Parathyroid adenoma (tissue), 2 donors: ENCODE measurements at regions not wholly inside any gene's neighbourhood (a gene's known extent, or its start where the extent isn't known, plus 50 kb on each side); places are given as distances from the start of the nearest gene placed in this dataset.

Source experiments
- H2AFZ ChIP-seq: fragments of 300-600 bp; sonication (generic); one replicate; pipeline ENCODE4 v1.7.0; 2017; ENCODE audit warnings: antibody characterized with exemption, mild to moderate bottlenecking
- H3K27ac ChIP-seq: fragments of 300-600 bp; sonication (generic); one replicate; pipeline ENCODE4 v1.7.0; 2017
- H3K27me3 ChIP-seq: fragments of 300-600 bp; sonication (generic); one replicate; pipeline ENCODE4 v1.7.0; 2017; ENCODE audit warnings: low read length; ENCODE audit not compliant: control insufficient read depth, insufficient read depth
- H3K36me3 ChIP-seq: fragments of 300-600 bp; sonication (generic); one replicate; pipeline ENCODE4 v1.7.0; 2017; ENCODE audit warnings: low read length; ENCODE audit not compliant: control insufficient read depth, insufficient read depth
- H3K4me1 ChIP-seq: fragments of 300-600 bp; sonication (generic); one replicate; pipeline ENCODE4 v1.7.0; 2017; ENCODE audit warnings: control low read depth
- H3K4me2 ChIP-seq: fragments of 300-600 bp; sonication (generic); one replicate; pipeline ENCODE4 v1.7.0; 2017; ENCODE audit warnings: low read length
- H3K4me3 ChIP-seq: fragments of 300-600 bp; sonication (generic); one replicate; pipeline ENCODE4 v1.7.0; 2017; ENCODE audit warnings: low read depth, low read length
- H3K79me2 ChIP-seq: fragments of 300-600 bp; sonication (generic); one replicate; pipeline ENCODE4 v1.7.0; 2017; ENCODE audit warnings: control low read depth
- H3K9ac ChIP-seq: fragments of 300-600 bp; sonication (generic); one replicate; pipeline ENCODE4 v1.7.0; 2017; ENCODE audit warnings: mild to moderate bottlenecking
- H3K9me3 ChIP-seq: fragments of 300-600 bp; sonication (generic); one replicate; pipeline ENCODE4 v1.7.0; 2017; ENCODE audit warnings: low read length; ENCODE audit not compliant: control insufficient read depth
- TF ChIP-seq, protein P1 (sequence below): fragments of 300-600 bp; sonication (generic); IDR thresholded peaks from one replicate; pipeline ENCODE4 v1.7.0; 2017; ENCODE audit warnings: antibody characterized with exemption, mild to moderate bottlenecking
- donor health status: primary hyperparathyroidism.

DNA sequence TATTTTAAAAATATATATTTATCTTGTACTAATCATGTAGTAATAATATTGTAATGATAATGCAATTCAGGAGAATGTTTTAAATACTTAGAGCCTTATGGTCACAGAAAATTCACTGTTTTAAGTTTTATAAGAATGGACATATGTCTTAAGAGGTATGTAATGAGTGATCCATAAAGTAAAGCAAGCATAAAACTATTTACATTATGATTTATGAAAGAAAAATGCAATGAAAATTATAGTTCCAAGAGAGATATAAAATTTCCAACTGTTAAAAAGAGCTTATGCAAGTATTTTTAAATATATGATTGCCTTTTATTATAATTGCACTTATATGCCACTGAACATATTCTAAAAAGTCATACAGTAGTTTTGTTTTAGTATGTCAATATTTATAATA is 157.5 kb upstream of the TARS1 start:
- Histone ChIP-seq H3K36me3 (no peaks in the 10 kb centered on the region), H3K79me2 (no peaks in the 10 kb centered on the region), H3K4me2 (no peak overlapping the region), H3K27ac (no peak overlapping the region), H3K9ac (no peak overlapping the region), H3K9me3 (no peaks in the 10 kb centered on the region), H3K27me3 (no peaks in the 10 kb centered on the region), H3K4me1 (no peaks in the 10 kb centered on the region), H3K4me3 (no peak overlapping the region), H2AFZ (no peak overlapping the region)
- TF ChIP-seq, protein P1, sequence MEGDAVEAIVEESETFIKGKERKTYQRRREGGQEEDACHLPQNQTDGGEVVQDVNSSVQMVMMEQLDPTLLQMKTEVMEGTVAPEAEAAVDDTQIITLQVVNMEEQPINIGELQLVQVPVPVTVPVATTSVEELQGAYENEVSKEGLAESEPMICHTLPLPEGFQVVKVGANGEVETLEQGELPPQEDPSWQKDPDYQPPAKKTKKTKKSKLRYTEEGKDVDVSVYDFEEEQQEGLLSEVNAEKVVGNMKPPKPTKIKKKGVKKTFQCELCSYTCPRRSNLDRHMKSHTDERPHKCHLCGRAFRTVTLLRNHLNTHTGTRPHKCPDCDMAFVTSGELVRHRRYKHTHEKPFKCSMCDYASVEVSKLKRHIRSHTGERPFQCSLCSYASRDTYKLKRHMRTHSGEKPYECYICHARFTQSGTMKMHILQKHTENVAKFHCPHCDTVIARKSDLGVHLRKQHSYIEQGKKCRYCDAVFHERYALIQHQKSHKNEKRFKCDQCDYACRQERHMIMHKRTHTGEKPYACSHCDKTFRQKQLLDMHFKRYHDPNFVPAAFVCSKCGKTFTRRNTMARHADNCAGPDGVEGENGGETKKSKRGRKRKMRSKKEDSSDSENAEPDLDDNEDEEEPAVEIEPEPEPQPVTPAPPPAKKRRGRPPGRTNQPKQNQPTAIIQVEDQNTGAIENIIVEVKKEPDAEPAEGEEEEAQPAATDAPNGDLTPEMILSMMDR, result no peak

DNA sequence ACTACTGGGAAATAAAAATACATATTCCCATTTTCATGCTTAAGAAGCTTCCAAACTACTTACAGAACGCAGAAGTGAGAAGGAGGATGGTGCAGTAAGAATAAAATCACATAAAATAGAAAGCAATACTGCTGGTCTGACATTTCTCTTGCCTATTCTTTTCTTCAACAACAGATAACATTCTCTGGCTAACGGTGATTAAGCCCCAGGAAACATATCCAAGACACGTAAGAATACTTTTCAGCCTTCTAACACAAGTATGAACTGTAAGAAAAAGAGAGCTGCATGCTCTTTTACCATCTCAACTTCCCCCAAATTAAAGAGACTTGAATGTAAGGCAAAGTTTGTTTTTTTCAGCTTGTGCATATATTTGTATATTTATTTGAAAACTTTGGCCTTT is 156.1 kb upstream of the TARS1 start:
- Histone ChIP-seq H3K4me2 (no peak overlapping the region), H3K79me2 (no peaks in the 10 kb centered on the region), H3K36me3 (no peaks in the 10 kb centered on the region), H3K4me3 (no peak overlapping the region), H3K27me3 (no peaks in the 10 kb centered on the region), H3K9me3 (no peaks in the 10 kb centered on the region), H3K27ac (no peak overlapping the region), H3K4me1 (no peaks in the 10 kb centered on the region), H3K9ac (no peak overlapping the region), H2AFZ (no peak overlapping the region)
- TF ChIP-seq, protein P1, result no peak

DNA sequence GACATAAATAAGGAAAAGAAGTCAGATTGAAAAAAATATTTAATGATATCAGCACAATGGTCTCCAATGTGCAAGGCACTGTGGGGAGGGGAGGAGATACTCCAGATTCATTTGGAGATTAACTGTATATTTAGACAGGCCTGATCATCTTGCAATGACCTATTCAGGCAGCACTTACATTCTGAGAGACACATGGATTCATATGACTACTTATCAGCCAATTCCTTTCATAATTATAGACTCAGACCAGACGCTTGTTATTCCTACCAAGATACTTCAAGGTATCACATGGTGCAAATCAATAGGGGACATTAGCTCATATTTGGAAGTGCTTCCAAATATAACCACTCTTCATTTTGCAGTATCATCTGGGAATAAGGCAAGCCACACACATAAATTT is 153.5 kb upstream of the TARS1 start:
- no peak overlapping the region for H3K27ac ChIP-seq
- H3K4me3 ChIP-seq, result no peak overlapping the region
- H3K27me3 ChIP-seq, result no peaks in the 10 kb centered on the region
- no peak overlapping the region for H2AFZ ChIP-seq
- H3K9ac ChIP-seq, result no peak overlapping the region
- H3K36me3 ChIP-seq, result no peaks in the 10 kb centered on the region
- no peaks in the 10 kb centered on the region for H3K4me1 ChIP-seq
- H3K4me2 ChIP-seq, result no peak overlapping the region
- TF ChIP-seq, protein P1, result no peak
- H3K79me2 ChIP-seq, result no peaks in the 10 kb centered on the region
- no peaks in the 10 kb centered on the region for H3K9me3 ChIP-seq

DNA sequence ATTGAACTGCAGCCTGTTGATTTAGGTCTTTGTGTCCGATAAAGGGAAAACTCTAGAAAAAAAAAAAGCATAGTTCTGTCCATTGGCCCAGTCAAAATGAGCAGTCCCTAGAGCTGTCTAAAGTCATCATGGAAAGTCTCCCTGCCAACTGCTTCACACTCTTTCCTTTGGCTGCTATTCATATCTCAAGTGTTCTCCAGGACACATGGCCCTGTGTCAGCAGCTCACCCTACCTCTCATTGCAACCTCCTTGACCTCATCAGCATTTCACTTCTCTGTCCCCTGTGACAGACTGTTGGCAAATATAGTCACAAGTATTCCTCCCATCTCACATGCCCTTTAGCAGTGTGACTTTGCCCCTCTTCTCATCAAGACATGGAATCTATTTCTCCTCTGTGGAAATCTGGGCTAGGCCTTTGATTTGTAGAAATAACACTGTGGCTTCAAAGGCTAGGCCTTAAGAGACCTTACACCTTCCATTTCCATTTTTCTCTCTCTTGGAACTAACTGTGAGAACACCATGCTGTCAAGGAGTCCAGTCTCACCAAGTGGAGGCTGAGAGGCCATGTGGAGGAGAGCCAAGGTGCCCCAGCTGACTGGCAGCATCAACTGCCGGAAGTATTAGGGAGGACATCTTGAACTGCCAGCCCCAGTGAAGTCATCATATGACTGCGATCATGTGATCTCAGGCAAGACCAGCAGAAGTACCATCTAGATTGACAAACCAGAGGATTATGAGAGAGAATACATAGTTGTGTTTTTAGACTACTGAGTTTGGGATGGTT is 149.4 kb upstream of the TARS1 start:
- H3K9me3 ChIP-seq, result no peaks in the 10 kb centered on the region
- no peak overlapping the region for H3K4me3 ChIP-seq
- TF ChIP-seq, protein P1, result no peak
- H3K27me3 ChIP-seq, result no peaks in the 10 kb centered on the region
- H3K36me3 ChIP-seq, result no peaks in the 10 kb centered on the region
- no peak overlapping the region for H3K4me2 ChIP-seq
- H3K4me1 ChIP-seq, result no peaks in the 10 kb centered on the region
- no peaks in the 10 kb centered on the region for H3K79me2 ChIP-seq
- H2AFZ ChIP-seq, result no peak overlapping the region
- H3K27ac ChIP-seq, result no peak overlapping the region
- H3K9ac ChIP-seq, result no peak overlapping the region

DNA sequence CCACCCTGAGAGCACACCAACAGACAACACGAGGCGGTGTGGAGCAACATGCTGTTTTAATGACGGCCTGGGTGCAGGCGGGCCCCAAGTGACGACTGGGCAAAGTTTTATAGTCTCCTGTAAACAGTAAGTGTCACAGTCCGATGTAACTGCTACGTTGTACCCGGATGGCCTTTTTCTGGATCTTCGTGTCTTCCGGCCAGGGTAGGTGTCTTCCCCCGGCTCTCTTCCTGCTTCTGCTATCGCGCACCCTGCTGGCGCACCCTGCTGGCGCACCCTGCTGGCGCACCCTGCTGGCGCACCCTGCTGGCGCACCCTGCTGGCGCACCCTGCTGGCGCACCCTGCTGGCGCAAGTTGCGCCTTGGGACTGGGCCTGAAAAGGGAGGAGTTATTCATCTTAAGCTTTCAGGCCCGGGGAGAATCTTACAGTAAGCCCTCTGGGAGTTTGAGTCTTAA is 143.0 kb upstream of the TARS1 start:
- Histone ChIP-seq H3K27me3 (no peaks in the 10 kb centered on the region), H3K4me3 (no peak overlapping the region), H3K4me1 (no peaks in the 10 kb centered on the region), H3K27ac (no peak overlapping the region), H3K9ac (no peak overlapping the region), H3K79me2 (no peaks in the 10 kb centered on the region), H3K36me3 (no peaks in the 10 kb centered on the region), H3K9me3 (no peaks in the 10 kb centered on the region), H3K4me2 (no peak overlapping the region), H2AFZ (no peak overlapping the region)
- TF ChIP-seq, protein P1, result no peak
